Lower lobe of right lung (tissue), 2 donors: ENCODE measurements at regions not wholly inside any gene's neighbourhood (a gene's known extent, or its start where the extent isn't known, plus 50 kb on each side); places are given as distances from the start of the nearest gene placed in this dataset.
A peak's percentile ranks its signal among the peaks of the same experiment; 100 is the strongest.

Experiments
- ATAC-seq, 2 donors: fragments of 200-7000 bp; cut with Tn5 transposase; one replicate each; pipeline ENCODE4 v1.9.1; 2020 to 2022; ENCODE audit warnings: mild to moderate bottlenecking in 2 of 2, moderate library complexity in 2 of 2
- DNase-seq: peaks from one replicate; pipeline ENCODE4 v3.0.0-alpha.2; 2020
- H3K27ac ChIP-seq: fragments of 200-600 bp; one replicate; pipeline ENCODE4 v1.8.0; 2022
- H3K27me3 ChIP-seq: fragments of 200-600 bp; one replicate; pipeline ENCODE4 v1.8.0; 2022; ENCODE audit warnings: low read depth
- H3K36me3 ChIP-seq: fragments of 200-600 bp; one replicate; pipeline ENCODE4 v1.8.0; 2022; ENCODE audit warnings: mild to moderate bottlenecking
- H3K4me1 ChIP-seq: fragments of 200-600 bp; one replicate; pipeline ENCODE4 v1.8.0; 2022
- H3K4me3 ChIP-seq: fragments of 200-600 bp; one replicate; pipeline ENCODE4 v1.8.0; 2022; ENCODE audit warnings: mild to moderate bottlenecking
- H3K9me3 ChIP-seq: fragments of 200-600 bp; one replicate; pipeline ENCODE4 v1.8.0; 2022
- intact Hi-C: fragments of 100-400 bp; cut with DNase I; formaldehyde crosslinking; loops from one replicate; pipeline ENCODE4 v1.11.0; 2022
- TF ChIP-seq, protein P1 (sequence below): fragments of 200-600 bp; IDR thresholded peaks from one replicate; pipeline ENCODE4 v1.8.0; 2022; ENCODE audit warnings: antibody characterized with exemption, mild to moderate bottlenecking
- donor health status: DM: no; HTN: yes; CAD: no; lungs with severe emphysema.

DNA sequence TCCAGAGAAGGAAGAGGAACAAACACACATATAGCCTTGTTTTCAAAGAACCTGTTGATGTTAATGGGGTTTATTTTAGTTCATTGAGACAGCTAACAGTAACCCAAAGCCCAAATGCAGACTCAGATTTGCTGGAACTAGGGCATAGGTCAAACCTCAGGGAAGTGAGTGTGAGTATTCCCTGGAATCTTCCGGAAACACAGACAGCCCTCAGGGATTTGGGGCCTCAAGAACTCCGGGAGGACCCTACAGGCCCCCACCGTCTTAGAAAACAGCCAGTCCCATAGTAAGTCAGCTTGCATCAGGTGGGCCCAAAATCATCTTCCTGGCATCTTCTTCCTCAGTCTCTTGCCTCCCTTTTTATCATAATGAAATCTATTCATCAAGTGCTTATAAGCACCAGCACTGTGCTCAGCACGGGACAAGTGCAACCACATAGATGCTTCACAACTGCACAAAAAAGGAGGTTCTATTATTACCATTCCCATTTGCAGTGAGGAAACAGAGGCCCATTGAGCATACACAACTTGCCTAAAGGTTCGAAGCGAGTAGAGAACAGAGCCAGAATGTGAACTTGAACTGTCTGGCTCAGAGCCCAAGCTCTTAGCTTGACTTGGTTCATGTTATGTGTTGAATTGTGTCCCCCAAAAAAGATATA, 50.2 kb upstream of the BCL11A start:
- H3K4me1 ChIP-seq: no peaks in the 10 kb centered on the region
- no peak overlapping the region for H3K27ac ChIP-seq
- no peaks in the 10 kb centered on the region for H3K9me3 ChIP-seq
- intact Hi-C loops: no loop called here
- H3K36me3 ChIP-seq: no peaks in the 10 kb centered on the region
- ATAC-seq (no peak), DNase-seq (no peak)
- TF ChIP-seq, protein P1, sequence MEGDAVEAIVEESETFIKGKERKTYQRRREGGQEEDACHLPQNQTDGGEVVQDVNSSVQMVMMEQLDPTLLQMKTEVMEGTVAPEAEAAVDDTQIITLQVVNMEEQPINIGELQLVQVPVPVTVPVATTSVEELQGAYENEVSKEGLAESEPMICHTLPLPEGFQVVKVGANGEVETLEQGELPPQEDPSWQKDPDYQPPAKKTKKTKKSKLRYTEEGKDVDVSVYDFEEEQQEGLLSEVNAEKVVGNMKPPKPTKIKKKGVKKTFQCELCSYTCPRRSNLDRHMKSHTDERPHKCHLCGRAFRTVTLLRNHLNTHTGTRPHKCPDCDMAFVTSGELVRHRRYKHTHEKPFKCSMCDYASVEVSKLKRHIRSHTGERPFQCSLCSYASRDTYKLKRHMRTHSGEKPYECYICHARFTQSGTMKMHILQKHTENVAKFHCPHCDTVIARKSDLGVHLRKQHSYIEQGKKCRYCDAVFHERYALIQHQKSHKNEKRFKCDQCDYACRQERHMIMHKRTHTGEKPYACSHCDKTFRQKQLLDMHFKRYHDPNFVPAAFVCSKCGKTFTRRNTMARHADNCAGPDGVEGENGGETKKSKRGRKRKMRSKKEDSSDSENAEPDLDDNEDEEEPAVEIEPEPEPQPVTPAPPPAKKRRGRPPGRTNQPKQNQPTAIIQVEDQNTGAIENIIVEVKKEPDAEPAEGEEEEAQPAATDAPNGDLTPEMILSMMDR: no peak
- H3K4me3 ChIP-seq: no peak overlapping the region
- H3K27me3 ChIP-seq: no peaks in the 10 kb centered on the region

DNA sequence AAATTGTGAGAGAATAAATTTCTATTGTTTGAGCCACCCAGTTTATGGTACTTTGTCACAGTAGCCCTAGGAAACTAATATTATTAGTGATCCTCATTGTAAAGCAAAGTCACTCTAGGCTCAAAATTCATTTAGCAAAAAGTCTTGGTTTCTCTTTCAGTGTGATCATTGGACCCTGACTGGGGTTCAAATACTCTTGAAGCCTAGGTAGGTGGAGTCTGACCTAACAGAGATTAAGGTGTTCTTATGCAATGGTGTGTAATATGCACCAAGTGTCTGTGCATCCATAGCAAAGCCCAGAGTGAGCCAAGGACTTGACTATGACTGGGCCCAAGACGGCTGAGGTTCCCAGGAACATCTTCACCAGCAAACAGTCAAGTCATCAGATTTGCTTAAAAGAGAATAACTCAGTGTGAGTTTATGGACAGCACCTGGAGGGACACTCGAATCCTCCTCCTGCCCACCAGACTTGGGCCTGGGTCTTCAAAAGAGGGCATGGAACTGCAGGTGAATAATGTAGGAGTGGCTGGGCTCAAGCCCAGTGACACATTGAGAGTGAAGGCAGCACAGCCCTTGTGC, 51.1 kb upstream of the BCL11A start:
- H3K9me3 ChIP-seq: no peaks in the 10 kb centered on the region
- H3K27me3 ChIP-seq: no peaks in the 10 kb centered on the region
- DNase-seq: no peak
- intact Hi-C loops: no loop called here
- no peaks in the 10 kb centered on the region for H3K36me3 ChIP-seq
- no peak overlapping the region for H3K4me3 ChIP-seq
- ATAC-seq: no peak
- TF ChIP-seq, protein P1: no peak
- no peaks in the 10 kb centered on the region for H3K4me1 ChIP-seq
- no peak overlapping the region for H3K27ac ChIP-seq

DNA sequence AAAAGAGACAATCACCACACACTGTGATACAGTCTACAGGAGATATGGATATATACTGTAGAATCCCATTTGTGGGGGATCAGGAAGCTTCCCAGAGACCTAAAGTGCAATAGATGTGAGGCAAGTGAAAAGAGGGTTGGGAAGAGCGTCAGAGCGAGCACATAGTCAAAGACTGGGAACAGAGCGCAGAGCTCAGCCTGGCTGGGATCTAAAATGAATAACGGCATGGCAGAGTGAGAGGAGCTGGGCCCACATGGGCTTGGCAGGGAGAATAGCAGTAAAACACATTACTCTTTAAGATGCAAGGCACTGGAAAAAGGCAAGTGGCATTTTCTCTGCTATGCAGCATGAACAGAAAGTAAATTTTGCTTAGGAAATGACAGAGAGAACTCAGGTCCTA, 52.4 kb upstream of the BCL11A start:
- Histone ChIP-seq H3K27ac (no peak overlapping the region), H3K27me3 (no peaks in the 10 kb centered on the region), H3K4me1 (no peaks in the 10 kb centered on the region), H3K9me3 (no peaks in the 10 kb centered on the region), H3K36me3 (no peaks in the 10 kb centered on the region), H3K4me3 (no peak overlapping the region)
- DNase-seq: no peak
- no peak for ATAC-seq
- TF ChIP-seq, protein P1: no peak
- intact Hi-C loops: no loop called here

DNA sequence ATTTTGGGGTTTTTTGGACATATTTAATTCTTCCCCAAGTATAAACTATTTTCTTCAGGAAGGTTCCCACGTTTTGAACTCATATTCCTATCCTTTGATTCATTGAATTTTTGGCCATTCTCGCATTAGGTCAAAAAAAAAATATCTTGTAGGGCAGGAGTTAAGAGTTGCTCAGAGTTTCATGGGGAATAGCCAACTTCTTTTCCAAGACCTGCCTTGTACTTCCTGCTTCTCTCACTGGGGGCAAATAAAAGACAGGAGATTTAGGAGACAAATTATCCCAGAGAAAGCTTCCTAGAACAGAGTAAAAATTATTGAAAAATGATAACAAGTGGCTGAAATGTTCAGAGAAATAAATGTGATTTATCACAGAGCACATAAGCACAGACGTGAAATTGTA, 55.2 kb upstream of the BCL11A start:
- H3K4me3 ChIP-seq: no peak overlapping the region
- ATAC-seq: no peak
- intact Hi-C loops: no loop called here
- H3K27ac ChIP-seq: no peak overlapping the region
- no peaks in the 10 kb centered on the region for H3K27me3 ChIP-seq
- TF ChIP-seq, protein P1: no peak
- no peaks in the 10 kb centered on the region for H3K9me3 ChIP-seq
- H3K4me1 ChIP-seq: no peaks in the 10 kb centered on the region
- DNase-seq: no peak
- no peaks in the 10 kb centered on the region for H3K36me3 ChIP-seq

DNA sequence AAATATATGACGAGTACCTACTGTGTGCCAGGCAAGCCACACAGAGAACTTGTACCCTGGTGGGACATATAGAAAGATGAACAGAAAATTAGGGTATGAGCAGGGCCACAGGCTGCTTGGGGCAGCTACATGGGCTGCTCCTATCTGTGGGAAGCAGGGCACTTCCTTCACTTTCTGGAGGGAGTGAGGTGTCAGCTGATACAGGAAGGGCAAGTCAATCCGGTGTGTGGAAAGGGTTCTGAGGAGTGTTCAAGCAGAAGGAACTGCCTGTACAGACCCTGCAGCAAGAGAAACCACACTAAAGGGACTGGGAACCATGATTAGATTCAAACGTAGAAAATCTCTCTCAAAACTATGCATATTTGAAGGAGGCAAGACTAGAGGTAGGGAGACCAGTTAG, 58.6 kb upstream of the BCL11A start:
- DNase-seq: no peak
- TF ChIP-seq, protein P1: no peak
- Histone ChIP-seq H3K4me3 (no peak overlapping the region), H3K27me3 (no peaks in the 10 kb centered on the region), H3K4me1 (no peaks in the 10 kb centered on the region), H3K27ac (no peak overlapping the region), H3K9me3 (no peaks in the 10 kb centered on the region), H3K36me3 (no peaks in the 10 kb centered on the region)
- peak; percentile 29 to 47 for ATAC-seq
- intact Hi-C loops: no loop called here
